HG03457 (cell line): ENCODE measurements at regions not wholly inside any gene's neighbourhood (a gene's known extent, or its start where the extent isn't known, plus 50 kb on each side); places are given as distances from the start of the nearest gene placed in this dataset.
A peak's percentile ranks its signal among the peaks of the same experiment; 100 is the strongest.

Experiments
- ATAC-seq: cut with Tn5 transposase; IDR thresholded peaks from one replicate; pipeline ENCODE4 v1.9.1; 2021; ENCODE audit warnings: moderate number of reproducible peaks; ENCODE audit not compliant: unreplicated experiment

DNA sequence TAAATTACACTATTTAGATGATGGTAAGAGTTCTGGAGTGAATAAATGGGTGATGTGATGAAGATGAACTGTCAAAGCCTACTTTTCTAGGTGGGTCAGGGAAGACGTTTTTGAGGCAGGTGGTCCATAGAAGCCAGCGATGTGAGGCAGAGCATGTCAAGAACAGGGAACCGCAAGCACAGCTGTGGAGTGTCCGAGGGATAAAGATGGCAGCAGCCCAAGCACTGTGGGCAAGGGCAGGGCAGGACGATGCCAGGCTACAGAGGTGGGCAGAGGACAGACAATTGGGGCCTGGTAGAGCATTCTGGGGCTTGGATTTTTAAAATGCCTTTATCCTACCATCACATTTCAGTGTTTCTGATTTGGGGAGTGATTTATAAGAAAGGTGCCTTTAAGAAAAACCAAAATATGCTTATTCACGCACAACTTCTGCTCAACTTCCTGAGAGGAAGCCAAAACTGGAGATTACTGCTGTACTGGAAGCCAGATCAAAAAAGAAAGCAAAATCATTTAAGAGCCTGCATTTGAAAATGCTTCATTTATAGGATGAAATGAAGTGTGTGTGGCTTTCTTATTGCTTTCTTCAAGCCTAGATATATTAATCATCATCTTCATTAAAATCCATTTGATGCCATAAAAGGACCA, 119.0 kb upstream of the WDR17 start:
- no peak for ATAC-seq

DNA sequence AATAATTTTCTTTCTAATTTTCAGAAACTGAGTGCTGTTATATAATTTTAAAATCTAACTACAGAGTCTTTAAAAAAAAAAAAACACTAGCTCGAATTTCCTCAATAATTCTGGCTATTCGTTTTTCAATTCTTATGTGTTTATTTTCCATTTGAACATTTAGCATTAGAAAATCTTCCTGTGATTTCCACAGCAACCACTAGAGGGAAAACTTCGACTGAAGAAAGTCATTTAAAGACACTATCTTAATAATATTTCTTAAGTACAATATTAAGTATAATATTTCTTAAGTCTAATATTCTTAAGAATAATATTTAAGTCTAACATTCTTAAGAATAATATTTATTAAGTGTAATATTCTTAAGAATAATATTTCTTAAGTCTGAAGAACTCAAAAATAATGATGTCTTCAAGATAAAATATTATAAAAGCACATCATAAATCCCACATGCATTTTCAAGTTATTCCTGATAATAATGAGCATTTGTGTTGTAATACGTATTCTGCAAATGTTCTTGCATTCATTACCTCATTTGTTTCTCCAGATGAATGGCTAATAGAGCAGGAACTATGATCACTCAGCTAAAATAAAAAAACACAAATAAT, 118.4 kb upstream of the WDR17 start:
- no peak for ATAC-seq

DNA sequence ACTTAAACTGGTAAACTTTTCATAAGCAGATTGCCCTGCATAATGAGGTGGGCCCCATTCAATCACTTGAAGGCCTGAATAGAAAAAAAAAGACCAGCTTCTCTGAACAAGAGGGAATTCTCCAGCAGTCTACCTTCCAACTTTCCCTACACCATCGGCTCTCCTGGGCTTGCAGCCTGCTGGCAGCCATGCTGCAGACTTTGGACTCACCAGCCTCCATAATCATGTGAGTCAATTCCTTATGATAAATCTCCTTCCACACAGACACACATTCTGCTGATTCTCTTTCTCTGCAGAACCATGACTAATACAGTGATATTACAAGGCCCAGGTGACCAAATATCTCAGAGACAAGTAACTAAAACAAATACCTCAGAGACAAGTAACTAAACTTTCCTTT, 113.8 kb upstream of the WDR17 start:
- no peak for ATAC-seq

DNA sequence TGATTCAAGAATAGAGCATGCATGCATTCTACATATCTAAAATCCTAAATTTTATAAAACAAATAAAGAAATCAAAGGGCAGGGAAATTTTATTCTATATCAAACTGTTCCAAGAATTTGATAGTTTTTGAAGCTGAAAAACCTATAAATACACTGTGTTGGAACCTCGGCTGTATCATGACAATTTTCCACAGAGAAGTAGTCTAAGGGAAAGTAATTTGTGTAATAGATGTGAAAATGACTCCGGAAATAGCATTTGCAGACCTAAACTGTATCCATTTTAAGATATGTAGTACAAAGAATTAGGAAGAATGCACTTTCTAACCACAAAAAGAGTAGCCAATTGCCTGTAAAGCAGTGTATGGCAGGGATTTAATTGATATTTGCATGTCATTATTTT, 112.5 kb upstream of the WDR17 start:
- no peak for ATAC-seq

DNA sequence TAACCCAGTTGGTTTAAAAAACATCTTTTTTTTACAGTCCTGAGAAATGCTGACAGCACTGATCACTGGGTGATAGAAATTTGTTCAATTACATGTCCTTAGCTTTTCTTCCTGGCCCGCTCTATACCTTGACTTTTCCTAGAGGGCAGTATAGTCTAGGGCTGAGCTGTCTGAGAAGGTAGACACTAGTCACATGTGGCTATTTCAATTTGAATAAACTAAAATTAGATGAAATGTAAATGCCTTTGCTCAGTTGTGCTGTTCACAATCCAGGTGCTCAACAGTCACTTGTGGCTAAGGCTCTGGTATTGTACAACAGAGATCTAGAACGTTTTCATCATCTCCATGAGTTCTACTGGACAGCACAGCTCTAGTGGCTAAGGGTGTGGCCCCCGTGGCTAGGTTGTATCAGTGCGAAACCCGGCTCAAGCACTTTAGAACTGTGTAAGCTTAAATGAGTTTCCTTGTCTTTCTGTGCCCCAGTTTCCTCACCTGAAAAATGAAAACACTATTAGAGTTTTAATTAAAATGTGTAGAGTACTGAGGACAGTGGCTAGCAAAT, 111.6 kb upstream of the WDR17 start:
- ATAC-seq: peak; percentile 90

DNA sequence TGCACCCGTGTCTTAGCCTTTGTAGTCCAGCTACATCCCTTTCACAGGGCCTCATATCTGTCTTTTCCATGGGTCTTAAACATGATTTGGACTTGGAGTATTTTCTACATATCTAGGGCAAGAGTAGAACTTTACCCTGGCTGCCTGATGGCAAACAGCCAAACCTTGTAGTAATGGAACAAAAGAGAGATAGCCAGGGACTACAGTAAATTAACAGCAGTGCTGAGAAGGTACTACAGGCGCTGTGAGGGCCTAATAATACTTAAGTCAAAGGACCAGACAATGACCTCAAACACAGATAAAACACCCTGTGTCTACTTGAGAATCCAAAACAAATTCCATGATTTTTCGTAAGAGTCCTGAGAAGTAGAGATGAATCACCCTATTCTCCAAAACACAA, 111.0 kb upstream of the WDR17 start:
- ATAC-seq: no peak

DNA sequence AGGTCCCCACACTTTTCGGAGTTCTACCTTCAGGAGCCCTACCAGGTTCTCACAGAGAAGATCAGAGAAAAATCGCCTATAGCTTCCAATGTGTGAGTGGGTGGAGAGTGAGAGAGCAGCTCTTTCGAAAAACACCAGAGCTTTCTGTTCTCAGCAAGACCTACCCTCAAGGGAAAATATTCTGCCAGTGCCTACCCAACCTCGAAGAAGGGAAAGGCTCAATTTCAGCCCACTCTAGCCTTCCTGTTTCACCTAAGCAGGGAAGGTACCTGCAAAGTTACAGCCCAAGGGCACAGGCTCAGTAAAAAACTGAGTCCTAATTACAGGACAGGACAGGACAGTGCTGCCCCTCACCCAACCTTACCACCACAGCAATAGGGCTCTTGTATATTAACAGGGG, 104.0 kb upstream of the WDR17 start:
- peak; percentile 96 for ATAC-seq

DNA sequence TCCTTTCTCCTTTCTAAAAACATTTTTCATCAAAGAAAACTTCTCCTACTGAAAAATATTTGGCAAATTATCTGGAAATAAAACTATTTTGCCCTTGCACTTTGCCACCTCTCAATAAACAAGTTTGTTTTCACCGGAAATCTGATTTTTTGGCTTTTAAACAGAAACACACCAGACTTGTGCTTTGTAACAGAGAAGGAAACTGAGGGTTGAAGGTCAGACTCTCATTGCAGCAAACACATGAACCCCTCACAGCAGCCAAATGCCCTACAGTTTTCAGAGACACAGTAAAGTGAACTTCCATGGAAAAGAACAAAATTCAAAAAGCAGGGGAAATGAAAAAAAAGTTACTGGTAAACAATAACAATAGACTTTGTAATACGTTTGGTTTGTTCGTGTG, 95.6 kb upstream of the WDR17 start:
- ATAC-seq: no peak

DNA sequence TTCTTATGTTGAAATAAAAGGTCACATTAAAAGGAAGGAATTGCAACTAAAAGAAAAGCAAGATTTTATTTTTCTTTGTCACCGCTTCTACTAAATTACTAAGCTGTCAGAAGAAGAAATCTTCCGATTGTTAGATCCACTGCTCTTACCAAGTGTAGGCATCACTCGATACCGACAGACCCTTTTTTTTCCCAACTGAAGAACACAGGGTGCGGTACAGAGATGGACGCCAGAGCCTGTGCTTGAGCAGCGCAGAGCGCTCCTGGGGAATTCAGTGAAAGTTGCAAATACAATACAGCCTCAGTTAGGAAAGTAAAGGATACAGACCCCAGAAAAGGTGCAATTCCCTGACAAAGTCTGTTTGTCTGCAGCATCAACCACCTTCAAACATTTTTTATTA, 94.9 kb upstream of the WDR17 start:
- ATAC-seq: no peak

DNA sequence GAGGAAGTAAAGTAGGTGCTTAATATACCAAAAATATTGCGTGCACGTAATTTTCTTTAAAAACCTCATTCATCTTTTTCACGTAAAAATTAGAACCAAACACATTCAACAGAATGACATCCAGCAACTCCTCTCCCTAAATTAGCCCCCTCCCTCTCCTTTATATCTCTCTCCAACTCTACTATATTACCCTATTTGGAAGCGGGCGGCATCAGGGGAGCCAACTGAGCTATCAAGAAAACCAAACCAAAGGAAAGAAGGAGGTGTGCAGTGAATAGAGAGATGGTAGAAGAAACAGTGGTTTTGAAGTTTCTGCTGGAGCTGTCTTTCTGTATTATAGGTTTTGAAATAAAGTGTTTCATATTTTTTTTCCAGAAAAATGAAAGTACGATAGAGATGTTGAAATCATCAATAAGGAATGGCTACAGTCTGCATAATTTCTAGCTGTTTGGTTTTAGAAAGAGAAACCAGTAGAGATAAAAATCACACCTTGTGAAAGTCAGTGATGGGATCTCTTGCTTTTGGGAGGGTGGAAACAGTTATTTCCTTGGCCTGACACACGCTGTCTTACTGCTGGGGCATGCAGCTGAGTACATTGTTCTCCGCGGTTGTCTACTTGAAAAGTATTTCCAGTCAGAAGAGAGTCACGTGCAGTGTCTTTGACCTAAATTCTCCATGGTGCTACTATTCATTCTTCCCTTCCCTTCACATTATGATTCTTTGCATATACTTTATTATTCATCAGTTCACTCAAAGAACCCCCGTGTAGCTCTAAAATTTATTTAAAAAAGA, 94.1 kb upstream of the WDR17 start:
- ATAC-seq: no peak

DNA sequence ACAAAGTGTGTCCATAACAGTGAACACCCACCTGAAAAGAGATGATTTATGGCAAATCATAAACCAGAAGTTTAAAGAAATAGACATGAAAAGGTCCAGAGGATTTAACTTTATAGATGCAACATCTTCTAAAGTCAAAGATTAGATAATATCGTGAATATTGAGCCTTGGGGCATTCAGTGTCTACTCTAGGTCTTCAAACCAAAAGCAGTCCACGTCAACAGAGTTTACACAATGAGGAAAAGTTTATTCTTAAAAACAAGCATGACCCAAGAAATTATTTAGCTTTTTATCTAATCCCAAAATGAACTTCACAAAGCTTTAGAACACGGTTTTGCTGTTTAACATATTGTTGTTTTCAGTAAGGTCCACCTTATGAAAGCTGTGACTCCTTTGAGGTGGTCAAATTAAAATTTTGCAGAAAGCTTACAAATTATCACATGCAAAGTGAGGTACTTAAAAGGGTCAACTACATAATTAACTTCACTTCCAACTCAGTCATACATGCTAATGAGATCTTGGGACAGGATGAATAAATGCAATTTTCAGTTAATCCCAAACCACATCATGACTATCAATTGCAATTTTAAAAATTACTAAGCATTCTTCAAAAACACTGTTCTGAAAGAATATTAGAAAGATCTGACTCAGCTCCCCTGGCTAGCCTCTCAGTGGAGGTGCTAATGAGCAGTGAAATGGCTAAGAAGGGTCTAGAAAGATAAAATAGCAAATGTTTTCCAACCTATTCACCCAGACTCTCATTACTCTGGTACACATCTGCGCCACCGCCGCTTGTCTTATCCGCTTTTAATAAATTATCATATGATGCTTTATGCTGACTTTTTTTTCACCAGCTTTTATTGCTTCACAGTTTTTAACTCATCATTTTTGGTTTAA, 92.4 kb upstream of the WDR17 start:
- ATAC-seq: no peak

DNA sequence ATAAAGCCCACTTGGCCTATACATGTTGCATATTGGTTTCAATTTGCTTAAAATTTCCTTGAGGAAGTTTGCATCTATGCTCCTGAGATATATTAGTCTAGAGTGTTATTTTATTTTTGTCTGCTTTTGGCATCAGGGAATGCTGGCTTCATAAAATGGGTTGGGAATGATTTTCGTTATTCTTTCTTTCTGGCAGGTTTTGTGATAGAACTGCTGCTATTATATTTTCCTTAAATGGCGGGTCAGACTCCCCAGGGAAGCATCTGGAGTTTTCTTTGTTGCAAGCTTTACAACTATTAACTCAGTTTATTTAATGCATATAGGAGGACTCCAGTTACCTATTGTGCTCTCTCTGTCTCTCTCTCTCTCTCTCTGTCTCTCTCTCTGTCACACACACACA, 82.0 kb upstream of the WDR17 start:
- ATAC-seq: no peak

DNA sequence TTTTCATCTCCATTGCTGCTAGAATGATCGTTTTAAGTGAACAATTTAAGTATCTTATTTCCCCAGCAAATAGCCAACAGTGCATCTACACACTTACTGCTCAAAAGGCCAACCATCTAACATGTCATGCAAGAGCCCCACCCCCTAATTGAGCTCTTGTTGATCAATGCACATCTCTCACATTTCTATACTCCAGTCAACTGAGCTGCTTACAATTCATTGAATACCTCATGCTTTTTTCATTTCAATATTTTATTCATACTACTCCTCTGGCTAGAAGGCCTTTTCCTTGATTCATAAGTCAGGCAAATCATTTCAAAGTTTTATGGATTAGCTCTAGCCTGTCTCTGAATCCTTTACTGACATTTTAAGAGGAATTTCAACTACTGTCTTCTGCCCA, 79.0 kb upstream of the WDR17 start:
- no peak for ATAC-seq

DNA sequence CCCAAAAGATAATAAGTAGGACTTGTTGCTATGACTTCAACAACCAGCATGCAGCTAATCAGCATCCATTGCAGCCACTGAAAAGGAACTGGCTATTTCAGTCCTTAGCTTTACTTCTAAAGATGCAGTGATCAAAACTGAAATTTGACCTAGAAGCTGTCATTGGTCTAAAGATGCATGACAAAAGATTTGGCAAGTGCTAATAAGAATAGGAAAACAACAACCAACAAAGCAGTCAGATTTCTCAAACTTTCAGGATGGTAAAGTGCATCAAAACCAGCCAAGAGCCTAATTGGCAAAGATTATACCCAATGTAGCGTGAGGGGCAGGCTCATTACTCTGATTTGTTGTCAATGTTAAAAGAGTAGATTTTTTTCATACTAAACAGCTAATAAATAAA, 77.1 kb upstream of the WDR17 start:
- ATAC-seq: no peak

DNA sequence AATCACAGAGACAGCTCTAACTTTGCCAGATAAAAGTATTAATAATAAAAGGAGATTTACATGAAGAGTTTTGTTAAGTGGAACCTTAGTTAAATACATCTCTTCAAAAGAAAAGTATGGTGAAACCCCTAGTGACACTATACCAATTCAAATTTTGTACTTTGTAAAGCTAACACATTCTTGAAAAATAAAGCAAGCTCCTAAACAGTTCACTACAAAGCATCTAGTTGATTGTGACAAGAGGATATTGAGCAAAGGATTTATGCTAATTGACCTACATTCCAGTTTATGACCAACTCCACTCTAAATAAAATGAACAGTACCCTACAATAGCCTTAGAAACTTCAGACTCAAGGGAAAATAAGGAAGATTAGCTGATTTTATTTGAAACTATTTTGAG, 69.4 kb upstream of the WDR17 start:
- ATAC-seq: no peak

DNA sequence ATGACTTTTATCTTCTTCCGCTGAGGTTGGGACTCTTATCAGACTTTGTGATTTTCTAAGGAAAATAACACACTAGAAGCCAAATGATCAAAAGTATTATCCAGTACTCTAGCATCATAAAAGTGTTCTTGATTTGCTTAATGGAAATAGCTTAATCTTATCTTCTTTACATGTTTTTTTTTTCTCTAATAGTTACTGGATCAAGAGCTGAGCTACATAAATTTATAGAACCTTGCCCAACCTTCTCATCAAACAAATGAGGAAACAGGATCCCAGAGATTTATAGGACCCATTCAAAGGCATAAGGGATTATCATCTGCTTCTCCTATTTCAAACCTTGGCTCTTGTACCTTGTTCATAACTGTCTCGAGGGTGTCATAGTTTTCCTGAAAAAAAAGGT, 68.3 kb upstream of the WDR17 start:
- no peak for ATAC-seq

DNA sequence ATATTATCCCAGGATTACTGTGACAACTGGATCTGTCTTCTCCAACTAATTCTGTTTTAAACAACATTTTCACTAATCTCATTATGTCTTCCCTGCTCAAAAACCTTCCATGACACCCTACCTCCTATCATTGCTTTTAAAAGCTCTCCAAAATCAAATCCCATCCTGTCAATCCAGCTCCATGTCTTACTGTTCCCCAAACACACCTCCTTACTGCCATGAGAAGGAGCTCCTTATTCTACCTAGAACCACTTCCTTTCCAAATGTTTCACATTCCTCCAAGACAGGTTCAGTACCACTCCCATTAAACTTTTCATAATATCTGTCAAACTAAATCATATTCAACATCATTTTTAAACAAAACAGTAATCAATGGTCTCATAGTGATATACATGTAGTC, 66.9 kb upstream of the WDR17 start:
- no peak for ATAC-seq

DNA sequence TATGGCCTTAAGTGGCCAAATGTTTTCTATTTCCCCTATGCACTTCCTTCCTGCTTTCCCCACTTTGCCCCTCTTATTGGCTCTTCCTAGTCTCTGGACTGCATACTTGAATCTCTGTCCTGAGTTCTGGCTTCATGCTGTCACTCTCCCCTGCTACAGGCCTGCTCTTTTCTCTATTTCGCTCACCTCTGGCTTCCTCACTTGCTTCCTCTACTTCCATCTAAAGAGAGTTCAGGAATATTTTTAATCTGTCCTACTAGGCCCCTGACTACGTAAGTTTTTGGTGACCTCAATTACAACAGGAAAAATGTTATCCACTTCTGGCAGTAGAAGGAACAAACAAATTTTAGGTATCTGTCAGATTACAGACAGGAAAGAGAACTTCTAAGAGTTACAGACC, 65.7 kb upstream of the WDR17 start:
- ATAC-seq: no peak

DNA sequence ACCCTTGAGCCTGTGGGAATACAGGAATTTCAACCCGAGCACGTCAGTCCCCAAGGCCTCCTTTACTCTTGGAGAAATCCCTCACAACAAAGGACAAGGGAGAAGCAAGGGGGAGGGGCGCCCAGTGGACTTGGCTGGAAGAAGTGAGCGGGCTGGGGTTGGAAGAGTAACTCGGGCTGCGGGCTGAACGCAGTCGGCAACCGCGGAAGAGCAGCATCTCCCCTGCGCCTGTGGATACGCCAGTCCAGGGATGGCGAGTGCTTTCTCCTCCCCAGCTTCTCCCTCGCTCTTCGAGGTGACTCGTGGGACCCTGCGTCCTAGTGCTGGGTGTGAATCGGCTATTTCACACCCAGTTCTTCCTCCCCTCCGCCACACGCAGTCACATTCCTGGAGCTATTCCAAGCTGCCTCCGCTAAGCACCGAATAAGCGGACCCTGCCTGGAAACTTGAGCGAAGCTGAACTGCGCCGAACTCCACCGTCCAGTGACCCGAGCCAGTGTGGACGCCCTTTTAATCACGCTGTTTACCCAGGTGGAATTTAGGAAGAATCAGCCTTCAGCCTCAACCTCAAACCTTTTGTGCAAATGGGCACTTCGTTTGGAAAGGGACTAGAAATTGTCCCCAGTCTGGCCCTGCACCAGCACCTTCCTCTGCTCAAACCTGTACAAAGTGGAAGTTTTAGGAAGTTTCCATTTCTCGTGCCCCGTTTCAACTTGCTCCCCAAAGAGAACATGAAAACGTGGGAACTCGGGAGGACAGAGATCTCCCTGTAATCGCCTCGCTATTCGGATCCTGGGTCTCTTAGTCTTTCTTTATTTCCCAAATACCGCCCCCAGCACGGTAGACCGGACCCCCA, 64.3 kb upstream of the WDR17 start:
- no peak for ATAC-seq

DNA sequence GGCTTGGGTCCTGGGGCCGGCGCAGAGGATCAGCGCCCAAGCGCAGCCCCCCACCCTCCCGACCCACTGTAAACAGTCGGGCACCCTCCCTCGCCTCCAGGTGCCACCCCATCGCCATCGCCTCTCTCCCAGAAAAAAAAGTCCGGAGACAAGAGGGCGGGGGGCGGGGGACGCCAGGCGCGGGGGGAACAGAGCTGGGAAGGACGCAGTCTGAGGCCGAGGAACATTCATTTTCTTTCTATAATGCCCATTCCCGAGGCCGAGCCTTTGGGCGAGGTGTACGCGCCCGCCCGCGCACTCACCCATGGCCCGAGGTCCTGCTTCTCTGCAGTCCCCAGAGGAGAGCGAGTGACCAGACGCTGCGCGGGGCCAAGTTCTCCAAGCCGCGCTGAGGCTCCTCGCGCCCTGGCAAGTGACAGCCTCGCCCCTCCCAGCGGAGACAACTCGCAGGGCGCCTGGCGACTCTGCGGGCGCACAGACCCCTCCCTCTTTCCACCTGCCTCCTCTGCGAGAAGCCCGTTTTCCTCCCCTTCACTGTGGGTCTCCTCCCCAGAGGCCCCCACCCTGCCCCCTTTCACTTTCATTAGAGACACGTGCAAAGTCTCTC, 63.5 kb upstream of the WDR17 start:
- ATAC-seq: peak; percentile 68
